Lung (tissue), 11 donors: ENCODE measurements at regions not wholly inside any gene's neighbourhood (a gene's known extent, or its start where the extent isn't known, plus 50 kb on each side); places are given as distances from the start of the nearest gene placed in this dataset.
"Not testable (repeated sequence)": the region's sequence is repeated elsewhere in the genome, so short reads cannot be mapped to it uniquely, and the experiment has no call there.

ENCODE experiments used
- ATAC-seq: fragments of 200-7000 bp; cut with Tn5 transposase; one replicate; pipeline ENCODE4 v1.9.1; 2020; ENCODE audit warnings: moderate number of reproducible peaks; ENCODE audit not compliant: insufficient read depth, low FRiP score
- DNase-seq, 3 donors: peaks; one replicate each; pipeline ENCODE4 v3.0.0-alpha.2; 2013 to 2017
- H3K27ac ChIP-seq, 2 donors: one replicate each; pipeline ENCODE4 v1.5.1; 2013; ENCODE audit warnings: mild to moderate bottlenecking in 2 of 2, moderate library complexity in 2 of 2, control low read depth in 1 of 2, inconsistent platforms in 1 of 2, low read depth in 1 of 2, low read length in 1 of 2
- H3K27me3 ChIP-seq, 3 donors: one replicate each; pipeline ENCODE4 v1.5.1; 2013; ENCODE audit warnings: low read length in 2 of 3; ENCODE audit not compliant: control insufficient read depth in 3 of 3, insufficient read depth in 3 of 3
- H3K36me3 ChIP-seq, 4 donors: one replicate each; pipeline ENCODE4 v1.5.1; 2013; ENCODE audit warnings: low read length in 4 of 4, mild to moderate bottlenecking in 1 of 4, moderate library complexity in 1 of 4; ENCODE audit not compliant: control insufficient read depth in 4 of 4, insufficient read depth in 4 of 4
- H3K4me1 ChIP-seq, 5 donors: one replicate each; pipeline ENCODE4 v1.5.1; 2013; ENCODE audit warnings: low read length in 5 of 5, mild to moderate bottlenecking in 2 of 5, moderate library complexity in 1 of 5; ENCODE audit not compliant: control insufficient read depth in 5 of 5, insufficient read depth in 5 of 5
- H3K4me3 ChIP-seq: one replicate; pipeline ENCODE4 v1.5.1; 2013; ENCODE audit warnings: mild to moderate bottlenecking, control low read depth, moderate library complexity
- H3K9ac ChIP-seq, 2 donors: one replicate each; pipeline ENCODE4 v1.5.1; 2013; ENCODE audit warnings: low read length in 2 of 2, control low read depth in 1 of 2; ENCODE audit not compliant: insufficient read depth in 1 of 2
- H3K9me3 ChIP-seq, 4 donors: one replicate each; pipeline ENCODE4 v1.5.1; 2013; ENCODE audit warnings: low read length in 3 of 4, mild to moderate bottlenecking in 1 of 4, moderate library complexity in 1 of 4; ENCODE audit not compliant: control insufficient read depth in 4 of 4, insufficient read depth in 3 of 4
- whole genome bisulfite sequencing, 2 donors: extraction: QIAGEN DNeasy Blood & Tissue Kit; methylation state at CpG; one replicate each; pipeline ENCODE4 v1.1.7; 2013; 5-methylcytosine and 5-hydroxymethylcytosine counted together
- TF ChIP-seq, protein P1 (sequence below): IDR thresholded peaks from 2 replicates; pipeline ENCODE4 v1.5.1; 2012; ENCODE audit warnings: mild to moderate bottlenecking; ENCODE audit errors: control extremely low read depth, extremely low read depth
- donor health status: control.
- donor health status: control.
- donor health status: Bipolar disorder and iron deficiency.
- donor health status: healthy.
- donor health status: DM: yes; HTN: yes; CAD: no.

DNA sequence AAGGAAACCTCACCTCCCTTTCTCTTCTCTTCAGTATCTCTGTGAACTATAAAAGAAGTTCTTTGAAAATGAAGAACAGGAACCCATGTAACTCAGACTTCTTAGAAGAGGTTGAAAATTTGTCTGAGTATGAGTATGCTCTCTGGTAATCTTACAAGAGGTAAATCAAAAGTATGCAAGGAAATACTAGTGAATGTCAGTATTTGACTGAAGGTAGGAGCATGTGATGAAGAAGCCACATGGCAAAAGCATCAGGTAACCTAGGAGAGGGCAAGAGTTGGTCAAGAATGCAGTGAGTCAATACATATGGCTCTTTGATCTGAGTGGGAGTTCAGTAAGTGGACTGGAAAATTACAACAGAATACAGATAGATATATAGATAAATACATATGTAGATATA is 133.0 kb upstream of the NECTIN3 start:
- ATAC-seq (no peak), DNase-seq (no peak)
- H3K36me3 ChIP-seq, result no peaks in the 10 kb centered on the region
- H3K27ac ChIP-seq, result no peak overlapping the region
- peaks cover 0 to 5% (median 0%) of the 10 kb centered on the region in 4 donors for H3K9me3 ChIP-seq
- no peak overlapping the region for H3K9ac ChIP-seq
- no peaks in the 10 kb centered on the region for H3K4me1 ChIP-seq
- H3K4me3 ChIP-seq, result no peak overlapping the region
- H3K27me3 ChIP-seq, result no peaks in the 10 kb centered on the region
- TF ChIP-seq, protein P1, sequence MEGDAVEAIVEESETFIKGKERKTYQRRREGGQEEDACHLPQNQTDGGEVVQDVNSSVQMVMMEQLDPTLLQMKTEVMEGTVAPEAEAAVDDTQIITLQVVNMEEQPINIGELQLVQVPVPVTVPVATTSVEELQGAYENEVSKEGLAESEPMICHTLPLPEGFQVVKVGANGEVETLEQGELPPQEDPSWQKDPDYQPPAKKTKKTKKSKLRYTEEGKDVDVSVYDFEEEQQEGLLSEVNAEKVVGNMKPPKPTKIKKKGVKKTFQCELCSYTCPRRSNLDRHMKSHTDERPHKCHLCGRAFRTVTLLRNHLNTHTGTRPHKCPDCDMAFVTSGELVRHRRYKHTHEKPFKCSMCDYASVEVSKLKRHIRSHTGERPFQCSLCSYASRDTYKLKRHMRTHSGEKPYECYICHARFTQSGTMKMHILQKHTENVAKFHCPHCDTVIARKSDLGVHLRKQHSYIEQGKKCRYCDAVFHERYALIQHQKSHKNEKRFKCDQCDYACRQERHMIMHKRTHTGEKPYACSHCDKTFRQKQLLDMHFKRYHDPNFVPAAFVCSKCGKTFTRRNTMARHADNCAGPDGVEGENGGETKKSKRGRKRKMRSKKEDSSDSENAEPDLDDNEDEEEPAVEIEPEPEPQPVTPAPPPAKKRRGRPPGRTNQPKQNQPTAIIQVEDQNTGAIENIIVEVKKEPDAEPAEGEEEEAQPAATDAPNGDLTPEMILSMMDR, result no peak

DNA sequence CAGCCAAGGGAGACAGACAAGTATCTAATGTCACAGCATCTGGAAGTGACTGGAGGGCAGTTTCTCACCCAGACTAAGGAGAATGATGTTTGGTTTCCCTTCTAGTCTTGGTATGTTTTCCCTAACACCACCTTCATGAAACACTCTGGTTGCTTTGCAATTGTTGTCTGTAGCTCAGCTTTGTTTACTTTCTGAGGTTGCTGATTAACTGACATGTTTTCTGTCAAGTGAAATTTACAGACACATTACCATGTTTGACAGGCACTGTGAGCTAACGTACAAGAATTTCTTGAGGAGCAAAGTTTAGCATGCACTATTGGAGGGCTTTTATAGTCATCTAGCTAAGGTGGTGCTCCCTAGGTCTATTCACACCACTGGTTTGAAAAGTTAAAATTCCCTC is 131.6 kb upstream of the NECTIN3 start:
- TF ChIP-seq, protein P1, result no peak
- Histone ChIP-seq H3K27me3 (no peaks in the 10 kb centered on the region), H3K36me3 (no peaks in the 10 kb centered on the region), H3K4me1 (no peaks in the 10 kb centered on the region), H3K9ac (no peak overlapping the region), H3K9me3 (peaks cover 0 to 12% (median 3%) of the 10 kb centered on the region in 4 donors), H3K27ac (no peak overlapping the region), H3K4me3 (no peak overlapping the region)
- WGBS, 2 donors, result 19 to 28% methylated on average over 1 of the region's 1 CpG
- no peak for ATAC-seq
- DNase-seq, result peak in 1 of 3 donors; percentile 5

DNA sequence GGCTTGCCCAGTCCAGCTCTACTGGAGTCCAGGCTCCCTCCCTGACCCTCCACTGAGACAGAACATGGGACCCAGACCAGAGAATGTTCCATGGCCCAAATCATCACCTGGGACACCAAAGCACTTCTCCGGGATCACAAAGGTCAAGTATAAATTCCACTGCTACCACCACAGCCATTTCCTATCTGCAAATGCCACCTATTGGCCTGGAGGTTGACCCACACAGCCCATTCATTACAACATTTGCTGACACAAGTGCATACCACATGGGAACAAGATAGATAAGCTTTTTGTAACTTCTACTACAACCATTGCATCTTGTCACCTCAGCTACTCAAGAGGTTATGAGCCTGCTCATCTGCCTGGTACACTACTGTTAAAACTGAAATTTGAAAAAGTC is 126.8 kb upstream of the NECTIN3 start:
- Histone ChIP-seq H3K4me1 (no peaks in the 10 kb centered on the region), H3K27ac (no peak overlapping the region), H3K9ac (no peak overlapping the region), H3K4me3 (no peak overlapping the region), H3K36me3 (no peaks in the 10 kb centered on the region), H3K27me3 (no peaks in the 10 kb centered on the region), H3K9me3 (peaks cover 0 to 17% (median 9%) of the 10 kb centered on the region in 4 donors)
- ATAC-seq, result no peak
- TF ChIP-seq, protein P1, result no peak
- 91 to 93% methylated on average over 1 of the region's 1 CpG for WGBS, 2 donors
- DNase-seq, result no peak

DNA sequence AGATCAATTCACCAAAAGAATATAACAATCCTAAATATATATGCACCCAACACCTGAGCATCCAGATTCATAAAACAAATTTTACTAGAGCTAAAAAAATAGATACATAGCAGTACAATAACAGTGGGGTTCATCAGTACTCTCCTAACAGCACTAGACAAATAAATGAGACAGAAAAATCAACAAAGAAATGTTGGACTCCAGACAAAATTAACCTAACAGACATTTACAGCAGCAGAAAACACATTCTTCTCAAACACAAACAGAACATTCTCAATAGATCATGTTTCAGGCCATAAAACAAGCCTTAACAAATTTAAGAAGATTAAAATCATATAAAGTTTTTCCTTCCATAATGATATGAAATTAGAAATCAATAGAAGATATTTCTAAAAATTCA is 124.8 kb upstream of the NECTIN3 start:
- H3K27me3 ChIP-seq, result no peaks in the 10 kb centered on the region
- no peaks in the 10 kb centered on the region for H3K36me3 ChIP-seq
- H3K9me3 ChIP-seq, result peaks cover 0 to 23% (median 9%) of the 10 kb centered on the region in 4 donors
- no peaks in the 10 kb centered on the region for H3K4me1 ChIP-seq
- H3K27ac ChIP-seq, result no peak overlapping the region
- TF ChIP-seq, protein P1, result no peak
- H3K9ac ChIP-seq, result no peak overlapping the region
- DNase-seq (no peak), ATAC-seq (no peak)
- no peak overlapping the region for H3K4me3 ChIP-seq

DNA sequence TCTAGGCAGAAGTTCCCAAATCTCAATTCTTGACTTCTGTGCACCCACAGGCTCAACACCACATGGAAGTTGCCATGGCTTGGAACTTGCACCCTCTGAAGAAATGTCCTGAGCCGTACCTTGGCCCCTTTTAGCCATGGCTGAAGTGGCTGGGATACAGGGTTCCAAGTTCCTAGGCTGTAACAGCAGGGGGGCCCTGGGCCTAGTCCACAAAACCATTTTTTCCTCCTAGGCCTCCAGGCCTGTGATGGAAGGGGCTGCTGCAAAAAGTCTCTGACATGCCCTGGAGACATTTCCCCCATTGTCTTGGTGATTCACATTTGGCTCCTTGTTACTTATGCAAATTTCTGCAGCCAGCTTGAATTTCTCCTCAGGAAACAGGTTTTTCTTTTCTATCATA is 122.4 kb upstream of the NECTIN3 start:
- not testable (repeated sequence) for H3K36me3 ChIP-seq, ATAC-seq, H3K4me1 ChIP-seq, DNase-seq, H3K27me3 ChIP-seq, H3K27ac ChIP-seq, H3K9ac ChIP-seq, H3K4me3 ChIP-seq
- 71 to 78% methylated on average over 1 of the region's 1 CpG for WGBS, 2 donors
- H3K9me3 ChIP-seq, result peaks cover 0 to 16% (median 6%) of the 10 kb centered on the region in 4 donors
